Fibroblast of peridontal ligament (primary cell): ENCODE measurements at regions not wholly inside any gene's neighbourhood (a gene's known extent, or its start where the extent isn't known, plus 50 kb on each side); places are given as distances from the start of the nearest gene placed in this dataset.
"Not testable (repeated sequence)": the region's sequence is repeated elsewhere in the genome, so short reads cannot be mapped to it uniquely, and the experiment has no call there.

Experiments
- DNase-seq: peaks from one replicate; pipeline ENCODE4 v3.0.0-alpha.2; 2010; ENCODE audit errors: extremely low read depth

- no peak for DNase-seq
These were observed 53.7 kb upstream of the SMIM15 start for GRCh38 chr5:61215996-61216395.

- DNase-seq: no peak
These were observed 54.5 kb upstream of the SMIM15 start for GRCh38 chr5:61216741-61217140.

GRCh38 chr5:61217214-61217613 lies 54.9 kb upstream of the SMIM15 start:
- no peak for DNase-seq

GRCh38 chr5:61228229-61228628 lies 66.0 kb upstream of the SMIM15 start:
- DNase-seq: no peak

DNA sequence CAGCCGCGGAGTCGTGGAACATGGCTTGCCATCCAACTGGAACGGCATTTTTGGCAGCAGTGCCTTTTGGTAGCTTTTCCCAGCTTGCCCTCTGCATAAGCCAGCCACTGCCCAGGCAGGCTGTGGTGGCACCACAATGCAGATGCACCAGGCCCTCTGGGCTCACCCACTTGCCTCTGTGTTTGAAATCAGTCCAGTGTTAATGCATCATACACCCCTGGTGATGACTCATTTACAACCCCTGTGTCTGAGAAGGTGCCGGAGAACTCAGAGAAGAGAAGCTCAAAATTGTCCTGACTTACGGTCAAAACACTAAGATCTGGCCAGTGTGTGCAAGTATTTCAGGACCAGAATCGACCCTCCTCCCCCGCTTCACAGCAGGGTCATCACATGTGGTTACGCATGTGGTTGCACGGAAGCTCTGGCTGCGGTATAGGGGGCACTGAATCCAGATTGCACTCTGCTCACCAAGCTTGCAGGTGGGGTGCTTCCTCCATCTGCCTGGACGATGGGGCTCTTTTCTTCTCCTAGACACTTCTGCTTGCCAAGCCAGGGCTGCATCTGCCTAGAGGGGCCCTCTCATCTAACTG lies 66.5 kb upstream of the SMIM15 start:
- peak; percentile 31 for DNase-seq

- DNase-seq: no peak
These were observed 67.1 kb upstream of the SMIM15 start for GRCh38 chr5:61229416-61229815.

DNA sequence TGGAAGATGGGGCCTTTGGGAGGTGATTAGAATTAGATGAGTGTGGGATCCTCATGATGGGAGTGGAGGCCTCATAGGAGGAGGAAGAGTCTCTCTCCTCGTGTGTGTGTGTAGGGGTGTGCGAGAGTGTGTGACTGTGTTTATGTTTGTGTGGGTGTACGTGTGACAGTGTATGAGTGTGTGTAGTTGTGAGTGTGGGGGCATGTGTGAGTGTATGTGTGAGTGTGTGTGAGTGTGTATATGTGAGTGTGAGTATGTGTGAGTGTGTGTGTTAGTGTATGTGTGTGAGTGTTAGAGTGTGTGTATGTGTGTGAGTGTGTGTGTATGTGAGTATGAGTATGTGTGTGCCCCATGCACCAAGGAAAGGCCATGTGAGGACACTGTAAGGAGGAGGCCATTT lies 68.2 kb upstream of the SMIM15 start:
- no peak for DNase-seq

DNA sequence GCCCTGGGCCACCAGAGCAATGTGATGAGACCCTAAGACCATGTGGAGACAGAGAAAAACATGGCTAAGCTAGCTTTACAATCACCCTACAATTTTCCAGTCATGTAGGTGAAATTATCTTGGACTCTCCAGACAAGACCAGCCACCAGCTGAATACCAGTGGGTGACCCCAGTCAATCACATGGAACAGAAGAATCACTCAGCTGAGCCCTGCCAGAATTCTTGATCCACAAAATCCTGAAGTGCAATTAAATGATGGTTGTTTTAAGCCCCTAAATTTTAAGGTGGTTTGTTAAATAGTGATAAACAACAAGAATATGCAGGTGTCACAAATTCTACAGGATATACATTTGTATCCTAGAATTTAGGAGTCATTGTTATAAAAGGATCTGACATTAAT lies 69.5 kb upstream of the SMIM15 start:
- DNase-seq: no peak

- peak; percentile 97 for DNase-seq
These were observed 70.3 kb upstream of the SMIM15 start for GRCh38 chr5:61232490-61233050.

DNA sequence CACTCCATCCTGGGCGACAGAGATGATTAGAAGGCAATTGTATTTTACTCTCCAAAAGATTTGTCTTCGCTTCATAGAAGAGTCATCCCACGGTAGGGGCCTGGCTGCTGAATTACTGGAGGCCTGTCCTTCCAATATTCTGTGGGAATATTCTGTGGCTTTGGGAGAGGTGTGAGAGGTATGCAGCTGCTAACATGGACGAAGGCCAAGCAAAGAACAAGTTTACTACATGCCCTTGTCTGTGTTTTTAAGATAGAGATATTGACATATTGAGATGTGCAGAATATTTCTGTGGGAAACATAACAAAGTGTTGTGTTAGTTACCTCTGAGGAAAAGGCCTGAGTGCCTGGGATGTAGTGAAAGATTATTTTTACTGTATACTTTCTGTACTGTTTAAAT lies 71.8 kb upstream of the SMIM15 start:
- DNase-seq: no peak

GRCh38 chr5:61236715-61237114 lies 74.4 kb upstream of the SMIM15 start:
- not testable (repeated sequence) for DNase-seq

- DNase-seq: peak; percentile 87
These were observed 83.2 kb upstream of the SMIM15 start for GRCh38 chr5:61245486-61245885.

DNA sequence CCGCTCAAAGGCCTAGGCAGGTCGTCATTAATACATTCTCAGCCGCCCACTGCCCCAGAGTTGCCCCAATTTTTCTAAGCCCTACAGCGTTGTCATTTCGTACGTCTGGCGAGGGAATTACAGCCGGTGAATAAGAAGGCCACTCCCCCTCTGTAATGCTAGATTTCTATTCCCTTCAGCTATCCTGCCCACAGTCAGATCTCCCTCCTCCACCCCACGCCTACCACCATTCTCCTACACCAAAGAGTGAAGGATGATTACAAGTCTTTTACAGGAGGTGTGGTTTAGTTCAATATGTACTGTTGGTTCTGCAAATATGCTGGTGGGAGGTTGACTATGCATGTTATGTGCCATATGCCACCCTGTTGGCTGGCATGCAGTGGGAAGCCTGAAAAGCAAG lies 83.7 kb upstream of the SMIM15 start:
- peak; percentile 37 for DNase-seq

- peak; percentile 33 for DNase-seq
These were observed 84.6 kb upstream of the SMIM15 start for GRCh38 chr5:61246768-61247307.

GRCh38 chr5:61251874-61252642 lies 80.0 kb upstream of the ZSWIM6 start:
- no peak for DNase-seq

DNA sequence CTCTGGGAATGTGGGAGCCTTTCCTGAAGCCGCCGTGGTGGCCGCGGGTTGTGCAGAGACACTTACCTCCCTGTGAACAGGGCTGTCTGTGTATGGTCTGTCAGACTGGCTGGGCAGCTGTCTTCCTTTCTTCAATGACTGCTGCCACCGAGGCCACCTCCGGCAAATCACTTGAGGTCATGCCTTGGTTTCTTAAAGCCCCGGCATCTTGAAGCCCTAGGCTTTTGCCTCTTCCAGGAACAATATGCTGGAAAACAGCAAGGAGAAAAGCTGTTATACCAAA lies 79.5 kb upstream of the ZSWIM6 start:
- no peak for DNase-seq

DNA sequence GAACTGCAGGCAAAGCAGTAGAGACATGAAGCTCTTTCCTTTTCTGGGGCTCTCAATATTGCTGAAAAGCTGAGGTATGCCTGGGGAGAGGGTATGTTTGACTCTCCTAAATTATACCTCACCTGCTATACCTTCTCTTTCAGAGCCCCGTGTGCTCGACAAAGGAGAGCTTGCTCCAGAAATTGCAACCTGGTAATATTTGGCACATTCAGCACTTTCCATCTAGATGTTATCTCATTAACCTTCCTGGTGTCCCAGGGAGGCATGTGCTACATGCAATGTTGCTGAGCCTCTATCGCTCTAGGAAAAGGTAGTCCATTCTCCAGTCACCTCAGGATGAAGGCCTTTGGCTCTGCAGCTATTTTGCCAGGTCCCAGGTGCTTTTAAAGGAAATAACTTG lies 78.5 kb upstream of the ZSWIM6 start:
- DNase-seq: no peak

- no peak for DNase-seq
These were observed 77.0 kb upstream of the ZSWIM6 start for GRCh38 chr5:61254969-61255555.

DNA sequence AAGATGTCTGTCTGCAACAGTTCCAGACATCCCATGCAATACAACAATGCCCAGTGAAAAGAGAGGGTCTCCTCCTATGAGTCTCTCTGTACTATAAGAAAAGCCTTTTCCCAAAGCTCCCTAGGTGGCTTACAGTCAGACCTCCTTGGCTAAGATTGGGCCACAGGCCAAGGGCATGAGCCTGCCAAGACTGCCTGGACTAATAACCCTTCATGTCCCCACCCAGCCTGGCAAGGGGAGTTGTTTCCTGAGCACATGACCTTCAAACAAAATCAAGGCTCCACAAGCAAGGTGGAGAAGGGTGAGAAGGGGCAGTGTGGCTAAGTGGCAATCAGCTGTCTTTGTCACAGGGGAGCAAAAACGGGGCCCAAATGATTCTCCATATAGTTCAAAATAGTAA lies 75.6 kb upstream of the ZSWIM6 start:
- DNase-seq: peak; percentile 53

- DNase-seq: peak; percentile 56
These were observed 74.6 kb upstream of the ZSWIM6 start for GRCh38 chr5:61257421-61257820.

- DNase-seq: no peak
These were observed 70.9 kb upstream of the ZSWIM6 start for GRCh38 chr5:61261136-61261535.

GRCh38 chr5:61262080-61262479 lies 70.0 kb upstream of the ZSWIM6 start:
- no peak for DNase-seq

- no peak for DNase-seq
These were observed 69.0 kb upstream of the ZSWIM6 start for GRCh38 chr5:61263072-61263471.
